H1 (cell line): ENCODE measurements at regions not wholly inside any gene's neighbourhood (a gene's known extent, or its start where the extent isn't known, plus 50 kb on each side); places are given as distances from the start of the nearest gene placed in this dataset.

ENCODE experiments used
- CTCF ChIA-PET: fragments of 300-600 bp; sonication (Branson Sonifier 250); formaldehyde crosslinking; loops from one replicate; lab custom pipeline; 2021; ENCODE audit not compliant: partially characterized antibody; lab: Charles Lee
- POLR2A ChIA-PET: fragments of 300-600 bp; sonication (Branson Sonifier 250); formaldehyde crosslinking; loops from one replicate; lab custom pipeline; 2021; ENCODE audit warnings: inconsistent platforms; ENCODE audit not compliant: partially characterized antibody; lab: Charles Lee
- DNase-seq, 2 experiments: peaks; one replicate each; pipeline versions ENCODE4 v3.0.0 to v3.0.0-alpha.2; 2010 to 2022; ENCODE audit warnings: low spot score in 2 of 2, low read depth in 1 of 2, mixed read lengths in 1 of 2
- FAIRE-seq: peaks from 2 replicates; lab custom pipeline; 2011; peaks lifted over from hg19 to GRCh38; lab: Jason Lieb, UNC
- H2AFZ ChIP-seq: 2 replicates; pipeline ENCODE4 v1.8.1; 2012; ENCODE audit warnings: low read length, inconsistent platforms
- H2AK5ac ChIP-seq: 2 replicates; pipeline ENCODE4 v1.6.1; 2013; ENCODE audit warnings: low read depth, low read length
- H2BK120ac ChIP-seq: replicated peaks from 2 replicates; pipeline ENCODE3; 2013; ENCODE audit warnings: low read depth, low read length, inconsistent platforms
- H2BK12ac ChIP-seq: 2 replicates; pipeline ENCODE4 v1.6.1; 2013; ENCODE audit warnings: low read depth, low read length
- H2BK15ac ChIP-seq: 2 replicates; pipeline ENCODE4 v1.6.1; 2013; ENCODE audit warnings: low read length
- H2BK20ac ChIP-seq: 2 replicates; pipeline ENCODE4 v1.6.1; 2013; ENCODE audit warnings: low read length
- H2BK5ac ChIP-seq: 2 replicates; pipeline ENCODE4 v1.6.1; 2013; ENCODE audit warnings: low read depth, low read length
- H3K14ac ChIP-seq: 2 replicates; pipeline ENCODE4 v1.6.1; 2013; ENCODE audit warnings: inconsistent platforms; ENCODE audit not compliant: insufficient read length
- H3K18ac ChIP-seq: 2 replicates; pipeline ENCODE4 v1.6.1; 2013; ENCODE audit warnings: low read length; ENCODE audit errors: extremely low read depth
- H3K23ac ChIP-seq: 2 replicates; pipeline ENCODE4 v1.6.1; 2013; ENCODE audit warnings: inconsistent platforms; ENCODE audit not compliant: insufficient read length
- H3K23me2 ChIP-seq: 2 replicates; pipeline ENCODE4 v1.6.1; 2013; ENCODE audit warnings: low read depth, low read length
- H3K27ac ChIP-seq: 2 replicates; pipeline ENCODE4 v1.6.1; 2011; ENCODE audit warnings: low read depth, low read length, inconsistent platforms
- H3K27me3 ChIP-seq, 4 experiments: replicated peaks in 1 of 4; 1 replicate in 1 of 4; 2 replicates in 3 of 4; pipeline versions ENCODE4 v1.6.1 to v1.8.1; 2011 to 2013; ENCODE audit warnings: low read length in 3 of 4, mild to moderate bottlenecking in 3 of 4, inconsistent platforms in 2 of 4, mixed read lengths in 2 of 4, moderate library complexity in 1 of 4; ENCODE audit not compliant: control insufficient read depth in 3 of 4, insufficient read depth in 3 of 4; ENCODE audit errors: extremely low read depth in 1 of 4
- H3K36me3 ChIP-seq, 4 experiments: 2 replicates each; pipeline versions ENCODE4 v1.6.1 to v1.8.1; 2011 to 2013; ENCODE audit warnings: mild to moderate bottlenecking in 4 of 4, low read length in 3 of 4, moderate library complexity in 2 of 4, control low read depth in 1 of 4, inconsistent platforms in 1 of 4; ENCODE audit not compliant: insufficient read depth in 4 of 4, control insufficient read depth in 2 of 4
- H3K4ac ChIP-seq: replicated peaks from 2 replicates; pipeline ENCODE3; 2013; ENCODE audit warnings: low read length, low read depth, mixed read lengths, inconsistent platforms; ENCODE audit not compliant: insufficient read length
- H3K4me1 ChIP-seq, 4 experiments: replicated peaks in 1 of 4; 1 replicate in 1 of 4; 2 replicates in 3 of 4; pipeline versions ENCODE4 v1.6.1 to v1.8.1; 2011 to 2013; ENCODE audit warnings: low read length in 3 of 4, inconsistent platforms in 2 of 4, mixed read lengths in 1 of 4; ENCODE audit not compliant: insufficient read depth in 4 of 4, control insufficient read depth in 3 of 4
- H3K4me2 ChIP-seq, 2 experiments: 2 replicates each; pipeline versions ENCODE4 v1.6.1 to v1.8.1; 2011 to 2013; ENCODE audit warnings: low read depth in 2 of 2, low read length in 2 of 2, control low read depth in 1 of 2, inconsistent platforms in 1 of 2, mild to moderate bottlenecking in 1 of 2; ENCODE audit not compliant: insufficient read depth in 1 of 2
- H3K4me3 ChIP-seq, 4 experiments: fragments of 200-600, 300-600 bp in 1 of 4; sonication (generic), shearing (Covaris generic), sonication (Bioruptor Twin) in 1 of 4; 2 replicates each; pipeline versions ENCODE4 v1.5.1 to v1.8.1; 2011 to 2016; ENCODE audit warnings: low read length in 4 of 4, low read depth in 3 of 4, control low read depth in 2 of 4, inconsistent platforms in 2 of 4, mild to moderate bottlenecking in 2 of 4, mixed read lengths in 1 of 4, moderate library complexity in 1 of 4; ENCODE audit not compliant: insufficient read depth in 2 of 4; ENCODE audit errors: extremely low read depth in 1 of 4
- H3K56ac ChIP-seq: replicated peaks from 2 replicates; pipeline ENCODE3; 2013; ENCODE audit warnings: low read depth, mild to moderate bottlenecking, mixed read lengths, low read length, inconsistent platforms; ENCODE audit not compliant: insufficient read length
- H3K79me1 ChIP-seq: 2 replicates; pipeline ENCODE4 v1.6.1; 2013; ENCODE audit warnings: low read depth, low read length, control low read depth
- H3K79me2 ChIP-seq, 2 experiments: 2 replicates each; pipeline versions ENCODE4 v1.6.1 to v1.8.1; 2012 to 2013; ENCODE audit warnings: low read length in 2 of 2, mild to moderate bottlenecking in 2 of 2, inconsistent platforms in 1 of 2; ENCODE audit not compliant: insufficient read depth in 2 of 2, control insufficient read depth in 1 of 2
- H3K9ac ChIP-seq, 4 experiments: replicated peaks in 1 of 4; 1 replicate in 1 of 4; 2 replicates in 3 of 4; pipeline versions ENCODE4 v1.6.1 to v1.8.1; 2011 to 2013; ENCODE audit warnings: low read depth in 3 of 4, low read length in 3 of 4, control low read depth in 2 of 4, mild to moderate bottlenecking in 2 of 4, moderate library complexity in 2 of 4, inconsistent platforms in 1 of 4; ENCODE audit errors: extremely low read depth in 1 of 4
- H3K9me3 ChIP-seq, 2 experiments: 2 replicates each; pipeline versions ENCODE4 v1.6.1 to v1.8.1; 2012 to 2013; ENCODE audit warnings: mild to moderate bottlenecking in 2 of 2, moderate library complexity in 2 of 2, control low read depth in 1 of 2, inconsistent platforms in 1 of 2, low read depth in 1 of 2, low read length in 1 of 2, mixed read lengths in 1 of 2; ENCODE audit not compliant: insufficient read depth in 2 of 2
- H4K20me1 ChIP-seq, 2 experiments: replicated peaks in 1 of 2; 2 replicates each; pipeline versions ENCODE3 to v1.8.1; 2011 to 2013; ENCODE audit warnings: inconsistent platforms in 2 of 2, low read length in 2 of 2, mild to moderate bottlenecking in 1 of 2; ENCODE audit not compliant: insufficient read depth in 2 of 2, control insufficient read depth in 1 of 2
- H4K5ac ChIP-seq: 2 replicates; pipeline ENCODE4 v1.6.1; 2013; ENCODE audit warnings: low read length, low read depth, mixed read lengths, inconsistent platforms; ENCODE audit not compliant: insufficient read length
- H4K8ac ChIP-seq: 2 replicates; pipeline ENCODE4 v1.8.0; 2013; ENCODE audit warnings: mild to moderate bottlenecking, moderate library complexity, low read length, inconsistent platforms; ENCODE audit not compliant: insufficient read depth; ENCODE audit errors: extremely low read depth
- H4K91ac ChIP-seq: replicated peaks from 2 replicates; pipeline ENCODE3; 2013; ENCODE audit warnings: low read length, mixed read lengths, inconsistent platforms; ENCODE audit not compliant: insufficient read length
- BCL11A ChIP-seq, 2 experiments: IDR thresholded peaks; one replicate each; pipeline ENCODE4 v1.6.1; 2011; ENCODE audit warnings: low read depth in 2 of 2, low read length in 2 of 2, mild to moderate bottlenecking in 2 of 2
- CEBPB ChIP-seq: IDR thresholded peaks from 2 replicates; pipeline ENCODE4 v1.6.1; 2012; ENCODE audit warnings: low read depth, low read length
- FOSL1 ChIP-seq: IDR thresholded peaks from 2 replicates; pipeline ENCODE4 v1.6.1; 2011; ENCODE audit warnings: mild to moderate bottlenecking, low read depth, low read length, moderate library complexity; ENCODE audit not compliant: insufficient read depth
- GABPA ChIP-seq: IDR thresholded peaks from 2 replicates; pipeline ENCODE4 v1.6.1; 2011; ENCODE audit warnings: mild to moderate bottlenecking, low read length, moderate library complexity, borderline replicate concordance; ENCODE audit not compliant: insufficient read depth
- GTF2F1 ChIP-seq: IDR thresholded peaks from 2 replicates; pipeline ENCODE4 v1.6.1; 2012; ENCODE audit warnings: low read depth, low read length, improper control_type of control experiment, borderline replicate concordance
- MAFK ChIP-seq: IDR thresholded peaks from 2 replicates; pipeline ENCODE4 v1.6.1; 2012; ENCODE audit warnings: low read depth, mild to moderate bottlenecking, improper control_type of control experiment, low read length
- NANOG ChIP-seq: IDR thresholded peaks from 2 replicates; pipeline ENCODE4 v1.6.1; 2011; ENCODE audit warnings: low read length, low read depth, mild to moderate bottlenecking, inconsistent platforms; ENCODE audit not compliant: insufficient read depth, poor library complexity, severe bottlenecking
- POLR2AphosphoS5 ChIP-seq: IDR thresholded peaks from 2 replicates; pipeline ENCODE4 v1.6.1; 2011; ENCODE audit warnings: low read depth, low read length
- POU5F1 ChIP-seq: IDR thresholded peaks from 2 replicates; pipeline ENCODE4 v1.6.1; 2011; ENCODE audit warnings: low read depth, mild to moderate bottlenecking, low read length, moderate library complexity
- RAD21 ChIP-seq, 2 experiments: IDR thresholded peaks in 1 of 2; conservative IDR thresholded peaks in 1 of 2; 2 replicates each; pipeline ENCODE4 v1.6.1; 2011; ENCODE audit warnings: low read depth in 2 of 2, low read length in 2 of 2, improper control_type of control experiment in 1 of 2, inconsistent platforms in 1 of 2, mild to moderate bottlenecking in 1 of 2, moderate library complexity in 1 of 2
- SIX5 ChIP-seq: IDR thresholded peaks from 2 replicates; pipeline ENCODE4 v1.6.1; 2011; ENCODE audit warnings: mild to moderate bottlenecking, low read depth, low read length
- ZNF274 ChIP-seq: IDR thresholded peaks from 2 replicates; pipeline ENCODE4 v1.7.0; 2012; ENCODE audit warnings: low read length, borderline replicate concordance; ENCODE audit errors: extremely low read depth
- TF ChIP-seq, protein P1 (sequence below): IDR thresholded peaks from 2 replicates; pipeline ENCODE4 v1.6.1; 2012; ENCODE audit warnings: inconsistent platforms

DNA sequence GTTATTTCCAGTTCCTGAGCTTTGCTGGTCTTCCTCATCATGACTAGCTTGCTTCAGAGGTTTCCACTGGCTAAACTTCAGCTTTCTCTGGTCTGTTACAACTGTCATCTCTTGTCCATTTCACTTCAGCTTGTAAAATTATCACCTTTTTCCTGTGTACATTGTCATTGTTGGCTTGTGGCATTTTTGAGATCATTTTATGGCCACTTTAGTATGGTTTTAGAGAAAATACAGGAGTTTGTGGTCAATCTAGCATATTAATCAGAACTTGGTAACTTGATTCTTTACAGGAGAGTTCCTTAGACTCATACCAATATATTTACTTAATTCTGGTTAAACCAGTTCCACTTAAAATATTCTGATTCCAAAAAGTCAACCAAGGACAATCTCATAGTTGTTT is 235.9 kb upstream of the KITLG start:
- H2BK12ac ChIP-seq = no peak overlapping the region
- DNase-seq = no peak
- no peaks in the 10 kb centered on the region for H3K23me2 ChIP-seq
- no peaks in the 10 kb centered on the region for H3K9me3 ChIP-seq
- no peak overlapping the region for H3K23ac ChIP-seq
- H4K5ac ChIP-seq = no peak overlapping the region
- no peak overlapping the region for H3K4me2 ChIP-seq
- H3K4me3 ChIP-seq = no peak overlapping the region
- H4K8ac ChIP-seq = no peak overlapping the region
- no peak overlapping the region for H2BK20ac ChIP-seq
- POLR2A ChIA-PET = no interaction called here
- no peak overlapping the region for H3K56ac ChIP-seq
- no peak overlapping the region for H2BK15ac ChIP-seq
- TF ChIP-seq NANOG = no peak
- TF ChIP-seq RAD21 (IDR thresholded peaks at IDR 0.05 in 1 of 2, conservative IDR thresholded peaks at IDR 0.05 in 1 of 2; ENCODE audit: low read depth in 2 of 2, low read length in 2 of 2) = no peak
- no peak for TF ChIP-seq POLR2AphosphoS5
- no peak for TF ChIP-seq BCL11A (IDR thresholded peaks at IDR 0.05; ENCODE audit: low read depth in 2 of 2, low read length in 2 of 2)
- TF ChIP-seq FOSL1 = no peak
- TF ChIP-seq, protein P1, sequence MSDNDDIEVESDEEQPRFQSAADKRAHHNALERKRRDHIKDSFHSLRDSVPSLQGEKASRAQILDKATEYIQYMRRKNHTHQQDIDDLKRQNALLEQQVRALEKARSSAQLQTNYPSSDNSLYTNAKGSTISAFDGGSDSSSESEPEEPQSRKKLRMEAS = no peak
- no peak for TF ChIP-seq MAFK
- no peak for TF ChIP-seq POU5F1
- TF ChIP-seq SIX5 = no peak
- TF ChIP-seq CEBPB = no peak
- TF ChIP-seq GABPA = no peak
- no peak for TF ChIP-seq ZNF274
- TF ChIP-seq GTF2F1 = no peak
- CTCF ChIA-PET = interaction anchor here (0.6 to 1.3 kb wide), 2 partner anchors 10 to 1327 kb away, joined by 3 to 4 read pairs; no protein-coding TSS in a partner anchor
- no peaks in the 10 kb centered on the region for H3K79me1 ChIP-seq
- no peaks in the 10 kb centered on the region for H3K79me2 ChIP-seq
- H2BK120ac ChIP-seq = no peak overlapping the region
- no peak overlapping the region for H3K9ac ChIP-seq
- H4K91ac ChIP-seq = no peak overlapping the region
- H3K4ac ChIP-seq = no peak overlapping the region
- no peak overlapping the region for H2AK5ac ChIP-seq
- no peaks in the 10 kb centered on the region for H4K20me1 ChIP-seq
- no peak overlapping the region for H3K14ac ChIP-seq
- no peaks in the 10 kb centered on the region; a peak in 1 of 7 replicates for H3K4me1 ChIP-seq
- no peak overlapping the region for H3K18ac ChIP-seq
- no peaks in the 10 kb centered on the region for H3K36me3 ChIP-seq
- FAIRE-seq = no peak
- no peak overlapping the region for H2AFZ ChIP-seq
- H2BK5ac ChIP-seq = no peak overlapping the region
- H3K27ac ChIP-seq = no peak overlapping the region
- no peaks in the 10 kb centered on the region for H3K27me3 ChIP-seq
